Right lobe of liver (tissue), 6 donors: ENCODE measurements at regions not wholly inside any gene's neighbourhood (a gene's known extent, or its start where the extent isn't known, plus 50 kb on each side); places are given as distances from the start of the nearest gene placed in this dataset.

Source experiments
- ATAC-seq, 4 donors: fragments of 200-7000 bp; cut with Tn5 transposase; one replicate each; pipeline ENCODE4 v1.9.1; 2020; ENCODE audit warnings: mild to moderate bottlenecking in 4 of 4, moderate library complexity in 4 of 4
- DNase-seq, 3 donors: peaks; one replicate each; pipeline ENCODE4 v3.0.0-alpha.2; 2020
- H3K27ac ChIP-seq, 3 donors: fragments of 200-600 bp; one replicate each; pipeline ENCODE4 v1.8.0; 2022
- H3K27me3 ChIP-seq, 2 donors: fragments of 200-600 bp; one replicate each; pipeline ENCODE4 v1.8.0; 2022
- H3K36me3 ChIP-seq, 4 donors: fragments of 200-600 bp; sonication (generic) in 1 of 4; one replicate each; pipeline versions ENCODE4 v1.5.1 to v1.8.0; 2017 to 2022; ENCODE audit warnings: control low read depth in 1 of 4
- H3K4me1 ChIP-seq, 4 donors: fragments of 200-600 bp; sonication (generic) in 1 of 4; one replicate each; pipeline versions ENCODE4 v1.5.1 to v1.8.0; 2017 to 2022; ENCODE audit warnings: control low read depth in 1 of 4
- H3K4me3 ChIP-seq, 3 donors: fragments of 200-600 bp; one replicate each; pipeline ENCODE4 v1.8.0; 2022
- H3K9me3 ChIP-seq, 4 donors: fragments of 200-600 bp; sonication (generic) in 1 of 4; one replicate each; pipeline versions ENCODE4 v1.5.1 to v1.8.0; 2017 to 2022; ENCODE audit warnings: control low read depth in 1 of 4
- CTCF ChIP-seq, 4 donors: fragments of 200-600 bp in 3 of 4; fragments of 450-650 bp in 1 of 4; IDR thresholded peaks; one replicate each; pipeline versions ENCODE4 v1.5.1 to v1.8.0; 2016 to 2022; ENCODE audit warnings: antibody characterized with exemption in 4 of 4, mild to moderate bottlenecking in 2 of 4
- POLR2A ChIP-seq: fragments of 450-650 bp; IDR thresholded peaks from one replicate; pipeline ENCODE4 v1.6.1; 2017; ENCODE audit warnings: antibody characterized with exemption, mild to moderate bottlenecking
- WGBS: methylation state at CpG from one replicate; pipeline ENCODE4 v1.1.6; 2018; ENCODE audit warnings: low coverage, low lambda C conversion rate; ENCODE audit not compliant: insufficient coverage; ENCODE audit errors: missing lambda C conversion rate; 5-methylcytosine and 5-hydroxymethylcytosine counted together
- intact Hi-C, 2 donors: fragments of 100-400 bp; cut with DNase I; formaldehyde crosslinking; loops; one replicate each; pipeline versions ENCODE4 v1.11.2 to v1.14.1; 2022
- donor health status: DM: no; HTN: yes; CAD: no.
- donor health status: DM: no; HTN: no; CAD: no.
- donor health status: DM: no; HTN: no; CAD: no.
- donor health status: DM: no; HTN: yes; CAD: no.
- donor health status: DM: no; HTN: yes; CAD: no.

- no peaks in the 10 kb centered on the region for H3K27me3 ChIP-seq
- H3K4me1 ChIP-seq = no peaks in the 10 kb centered on the region
- H3K27ac ChIP-seq = no peak overlapping the region
- no peaks in the 10 kb centered on the region for H3K9me3 ChIP-seq
- no peak overlapping the region for H3K4me3 ChIP-seq
- DNase-seq (no peak), ATAC-seq (no peak)
- H3K36me3 ChIP-seq = no peaks in the 10 kb centered on the region
- no peak for TF ChIP-seq CTCF (IDR thresholded peaks at IDR 0.05)
- no peak for TF ChIP-seq POLR2A
- WGBS = 17% methylated on average over 3 of the region's 3 CpGs
- intact Hi-C loops = no loop called here
Measured at GRCh38 chr15:94059013-94059587, 172.3 kb upstream of the MCTP2 start.

GRCh38 chr15:94057305-94057704 lies 174.1 kb upstream of the MCTP2 start:
- no peak overlapping the region for H3K27ac ChIP-seq
- no peaks in the 10 kb centered on the region for H3K27me3 ChIP-seq
- no peaks in the 10 kb centered on the region for H3K36me3 ChIP-seq
- WGBS = 50% methylated on average over 1 of the region's 1 CpG
- intact Hi-C loops = no loop called here
- H3K4me1 ChIP-seq = no peaks in the 10 kb centered on the region
- H3K4me3 ChIP-seq = no peak overlapping the region
- DNase-seq (no peak), ATAC-seq (no peak)
- no peaks in the 10 kb centered on the region for H3K9me3 ChIP-seq
- TF ChIP-seq POLR2A = no peak
- TF ChIP-seq CTCF (IDR thresholded peaks at IDR 0.05) = no peak

GRCh38 chr15:94056314-94056713 lies 175.0 kb upstream of the MCTP2 start:
- intact Hi-C loops = no loop called here
- no peak for DNase-seq
- Histone ChIP-seq H3K4me3 (no peak overlapping the region), H3K36me3 (no peaks in the 10 kb centered on the region), H3K27ac (no peak overlapping the region), H3K27me3 (no peaks in the 10 kb centered on the region), H3K4me1 (no peaks in the 10 kb centered on the region), H3K9me3 (no peaks in the 10 kb centered on the region)
- TF ChIP-seq POLR2A (no peak), CTCF (IDR thresholded peaks at IDR 0.05) (no peak)
- no peak for ATAC-seq

GRCh38 chr15:94053626-94054025 lies 177.7 kb upstream of the MCTP2 start:
- ATAC-seq (no peak), DNase-seq (no peak)
- no peak overlapping the region for H3K27ac ChIP-seq
- no peaks in the 10 kb centered on the region for H3K4me1 ChIP-seq
- H3K27me3 ChIP-seq = no peaks in the 10 kb centered on the region
- TF ChIP-seq CTCF (IDR thresholded peaks at IDR 0.05) (no peak), POLR2A (no peak)
- H3K9me3 ChIP-seq = no peaks in the 10 kb centered on the region
- intact Hi-C loops = no loop called here
- no peak overlapping the region for H3K4me3 ChIP-seq
- H3K36me3 ChIP-seq = no peaks in the 10 kb centered on the region

GRCh38 chr15:94052711-94053110 lies 178.7 kb upstream of the MCTP2 start:
- no peaks in the 10 kb centered on the region for H3K36me3 ChIP-seq
- DNase-seq = no peak
- no peaks in the 10 kb centered on the region for H3K9me3 ChIP-seq
- TF ChIP-seq CTCF (IDR thresholded peaks at IDR 0.05) = no peak
- TF ChIP-seq POLR2A = no peak
- ATAC-seq = no peak
- H3K27ac ChIP-seq = no peak overlapping the region
- no peaks in the 10 kb centered on the region for H3K27me3 ChIP-seq
- no peak overlapping the region for H3K4me3 ChIP-seq
- H3K4me1 ChIP-seq = no peaks in the 10 kb centered on the region
- intact Hi-C loops = no loop called here
- 60% methylated on average over 2 of the region's 2 CpGs for WGBS
